Liver (tissue), 7 donors: ENCODE measurements at regions not wholly inside any gene's neighbourhood (a gene's known extent, or its start where the extent isn't known, plus 50 kb on each side); places are given as distances from the start of the nearest gene placed in this dataset.

Experiments used
- DNase-seq: peaks from one replicate; pipeline ENCODE4 v3.0.0-alpha.2; 2017; ENCODE audit warnings: low spot score
- H3K27ac ChIP-seq, 2 donors: one replicate each; pipeline ENCODE4 v1.7.0; 2013; ENCODE audit warnings: inconsistent platforms in 2 of 2, low read length in 2 of 2, control low read depth in 1 of 2, low read depth in 1 of 2, mild to moderate bottlenecking in 1 of 2
- H3K27me3 ChIP-seq, 4 donors: one replicate each; pipeline versions ENCODE4 v1.6.1 to v1.7.0; 2013; ENCODE audit warnings: low read length in 3 of 4, inconsistent platforms in 1 of 4, mild to moderate bottlenecking in 1 of 4, moderate library complexity in 1 of 4; ENCODE audit not compliant: control insufficient read depth in 4 of 4, insufficient read depth in 4 of 4
- H3K36me3 ChIP-seq, 4 donors: one replicate each; pipeline versions ENCODE4 v1.6.1 to v1.7.0; 2013; ENCODE audit warnings: low read length in 3 of 4, mild to moderate bottlenecking in 3 of 4, low read depth in 1 of 4, moderate library complexity in 1 of 4; ENCODE audit not compliant: control insufficient read depth in 4 of 4, insufficient read depth in 3 of 4
- H3K4me1 ChIP-seq, 4 donors: one replicate each; pipeline versions ENCODE4 v1.6.1 to v1.7.0; 2013; ENCODE audit warnings: low read length in 3 of 4, mild to moderate bottlenecking in 3 of 4, moderate library complexity in 1 of 4; ENCODE audit not compliant: control insufficient read depth in 4 of 4, insufficient read depth in 4 of 4
- H3K4me3 ChIP-seq, 3 donors: one replicate each; pipeline versions ENCODE4 v1.6.1 to v1.7.0; 2013; ENCODE audit warnings: low read length in 3 of 3, control low read depth in 1 of 3, low read depth in 1 of 3, mild to moderate bottlenecking in 1 of 3
- H3K9ac ChIP-seq, 2 donors: one replicate each; pipeline ENCODE4 v1.7.0; 2013; ENCODE audit warnings: low read length in 2 of 2, mild to moderate bottlenecking in 2 of 2, moderate library complexity in 2 of 2, control low read depth in 1 of 2, low read depth in 1 of 2
- H3K9me3 ChIP-seq, 4 donors: one replicate each; pipeline versions ENCODE4 v1.6.1 to v1.7.0; 2013; ENCODE audit warnings: low read length in 3 of 4; ENCODE audit not compliant: control insufficient read depth in 4 of 4
- FOXA1 ChIP-seq: IDR thresholded peaks from 2 replicates; pipeline ENCODE4 v1.6.1; 2016; ENCODE audit warnings: antibody characterized with exemption
- GABPA ChIP-seq, 2 donors: IDR thresholded peaks in 1 of 2; conservative IDR thresholded peaks in 1 of 2; 2 replicates each; pipeline ENCODE4 v1.6.1; 2016; ENCODE audit warnings: antibody characterized with exemption in 2 of 2, mild to moderate bottlenecking in 1 of 2, moderate library complexity in 1 of 2
- HNF4A ChIP-seq, 2 donors: conservative IDR thresholded peaks; 2 replicates each; pipeline ENCODE4 v1.6.1; 2016; ENCODE audit warnings: antibody characterized with exemption in 2 of 2, mild to moderate bottlenecking in 2 of 2
- HNF4G ChIP-seq: IDR thresholded peaks from 2 replicates; pipeline ENCODE4 v1.6.1; 2016; ENCODE audit warnings: antibody characterized with exemption
- JUND ChIP-seq, 2 donors: IDR thresholded peaks; 2 replicates each; pipeline ENCODE4 v1.6.1; 2016; ENCODE audit warnings: antibody characterized with exemption in 2 of 2
- NR2F2 ChIP-seq: IDR thresholded peaks from 2 replicates; pipeline ENCODE4 v1.6.1; 2016; ENCODE audit warnings: antibody characterized with exemption
- RAD21 ChIP-seq, 2 donors: IDR thresholded peaks; 2 replicates each; pipeline ENCODE4 v1.6.1; 2016; ENCODE audit warnings: antibody characterized with exemption in 2 of 2, mild to moderate bottlenecking in 2 of 2
- SP1 ChIP-seq: IDR thresholded peaks from 2 replicates; pipeline ENCODE4 v1.6.1; 2018; ENCODE audit warnings: antibody characterized with exemption, mild to moderate bottlenecking
- TAF1 ChIP-seq: conservative IDR thresholded peaks from 2 replicates; pipeline ENCODE4 v1.6.1; 2016; ENCODE audit warnings: antibody characterized with exemption, mild to moderate bottlenecking
- YY1 ChIP-seq: IDR thresholded peaks from 2 replicates; pipeline ENCODE4 v1.6.1; 2016; ENCODE audit warnings: antibody characterized with exemption, mild to moderate bottlenecking
- WGBS: extraction: QIAGEN DNeasy Blood & Tissue Kit; methylation state at CpG from one replicate; pipeline ENCODE4 v1.1.7; 2013; 5-methylcytosine and 5-hydroxymethylcytosine counted together
- TF ChIP-seq, protein P1 (sequence below): IDR thresholded peaks from 2 replicates; pipeline ENCODE4 v1.6.1; 2016; ENCODE audit warnings: antibody characterized with exemption
- TF ChIP-seq, protein P2 (sequence below): IDR thresholded peaks from 2 replicates; pipeline ENCODE4 v1.6.1; 2016; ENCODE audit warnings: antibody characterized with exemption, mild to moderate bottlenecking
- TF ChIP-seq, protein P3 (sequence below): IDR thresholded peaks from 2 replicates; pipeline ENCODE4 v1.6.1; 2016; ENCODE audit warnings: antibody characterized with exemption
- TF ChIP-seq, protein P4 (sequence below): IDR thresholded peaks from 2 replicates; pipeline ENCODE4 v1.6.1; 2016; ENCODE audit warnings: antibody characterized with exemption
- donor health status: healthy.
- donor health status: healthy.
- donor health status: healthy.
- donor health status: healthy.

DNA sequence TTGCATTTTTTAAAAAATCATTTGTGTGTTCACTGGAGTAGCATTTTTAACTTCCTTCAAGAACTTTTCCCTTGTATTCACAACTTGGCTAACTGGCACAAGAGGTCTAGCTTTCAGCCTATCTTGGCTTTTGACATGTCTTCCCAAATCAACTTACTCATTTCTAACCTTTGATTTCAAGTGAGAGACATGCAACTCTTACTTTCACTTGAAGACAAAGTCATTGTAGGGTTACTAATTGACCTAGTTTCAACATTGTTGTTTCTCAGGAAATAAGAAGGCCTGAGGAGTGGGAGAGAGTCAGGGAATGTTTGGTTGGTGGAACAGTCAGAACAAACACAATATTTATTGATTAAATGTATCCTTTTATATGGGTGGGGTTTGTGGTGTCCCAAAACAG lies 95.0 kb upstream of the C9orf72 start:
- no peak overlapping the region for H3K4me3 ChIP-seq
- H3K36me3 ChIP-seq: no peaks in the 10 kb centered on the region
- H3K27me3 ChIP-seq: no peaks in the 10 kb centered on the region
- no peak overlapping the region for H3K9ac ChIP-seq
- H3K27ac ChIP-seq: no peak overlapping the region
- no peak for DNase-seq
- H3K4me1 ChIP-seq: no peaks in the 10 kb centered on the region
- no peaks in the 10 kb centered on the region for H3K9me3 ChIP-seq
- TF ChIP-seq, protein P1, sequence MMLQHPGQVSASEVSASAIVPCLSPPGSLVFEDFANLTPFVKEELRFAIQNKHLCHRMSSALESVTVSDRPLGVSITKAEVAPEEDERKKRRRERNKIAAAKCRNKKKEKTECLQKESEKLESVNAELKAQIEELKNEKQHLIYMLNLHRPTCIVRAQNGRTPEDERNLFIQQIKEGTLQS: no peak
- no peak for TF ChIP-seq HNF4G
- no peak for TF ChIP-seq SP1

DNA sequence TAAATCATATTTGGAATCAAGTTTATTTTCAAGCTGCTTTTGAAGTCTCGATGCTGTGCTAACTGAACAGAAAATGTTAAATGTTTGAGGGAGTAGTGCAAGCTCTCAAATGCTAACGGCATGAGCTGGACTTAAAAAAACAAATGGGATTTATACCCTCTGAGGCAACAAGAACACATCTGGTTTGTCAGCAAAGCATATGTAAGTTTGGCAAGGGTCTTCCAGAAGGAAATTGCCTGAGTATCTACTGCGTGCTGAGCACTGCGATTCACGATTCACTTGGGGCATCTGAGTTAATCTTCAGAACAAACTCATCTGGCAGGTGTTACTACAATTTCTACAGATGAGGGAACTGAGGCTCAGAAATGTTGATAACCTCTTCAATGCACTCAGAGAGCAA lies 98.4 kb upstream of the C9orf72 start:
- Histone ChIP-seq H3K9me3 (no peaks in the 10 kb centered on the region), H3K27ac (no peak overlapping the region), H3K4me3 (no peak overlapping the region), H3K27me3 (no peaks in the 10 kb centered on the region), H3K36me3 (no peaks in the 10 kb centered on the region), H3K4me1 (no peaks in the 10 kb centered on the region), H3K9ac (no peak overlapping the region)
- TF ChIP-seq, protein P1: no peak
- no peak for TF ChIP-seq RAD21 (IDR thresholded peaks at IDR 0.05)
- no peak for TF ChIP-seq NR2F2
- TF ChIP-seq JUND (IDR thresholded peaks at IDR 0.05): no peak
- TF ChIP-seq, protein P2, sequence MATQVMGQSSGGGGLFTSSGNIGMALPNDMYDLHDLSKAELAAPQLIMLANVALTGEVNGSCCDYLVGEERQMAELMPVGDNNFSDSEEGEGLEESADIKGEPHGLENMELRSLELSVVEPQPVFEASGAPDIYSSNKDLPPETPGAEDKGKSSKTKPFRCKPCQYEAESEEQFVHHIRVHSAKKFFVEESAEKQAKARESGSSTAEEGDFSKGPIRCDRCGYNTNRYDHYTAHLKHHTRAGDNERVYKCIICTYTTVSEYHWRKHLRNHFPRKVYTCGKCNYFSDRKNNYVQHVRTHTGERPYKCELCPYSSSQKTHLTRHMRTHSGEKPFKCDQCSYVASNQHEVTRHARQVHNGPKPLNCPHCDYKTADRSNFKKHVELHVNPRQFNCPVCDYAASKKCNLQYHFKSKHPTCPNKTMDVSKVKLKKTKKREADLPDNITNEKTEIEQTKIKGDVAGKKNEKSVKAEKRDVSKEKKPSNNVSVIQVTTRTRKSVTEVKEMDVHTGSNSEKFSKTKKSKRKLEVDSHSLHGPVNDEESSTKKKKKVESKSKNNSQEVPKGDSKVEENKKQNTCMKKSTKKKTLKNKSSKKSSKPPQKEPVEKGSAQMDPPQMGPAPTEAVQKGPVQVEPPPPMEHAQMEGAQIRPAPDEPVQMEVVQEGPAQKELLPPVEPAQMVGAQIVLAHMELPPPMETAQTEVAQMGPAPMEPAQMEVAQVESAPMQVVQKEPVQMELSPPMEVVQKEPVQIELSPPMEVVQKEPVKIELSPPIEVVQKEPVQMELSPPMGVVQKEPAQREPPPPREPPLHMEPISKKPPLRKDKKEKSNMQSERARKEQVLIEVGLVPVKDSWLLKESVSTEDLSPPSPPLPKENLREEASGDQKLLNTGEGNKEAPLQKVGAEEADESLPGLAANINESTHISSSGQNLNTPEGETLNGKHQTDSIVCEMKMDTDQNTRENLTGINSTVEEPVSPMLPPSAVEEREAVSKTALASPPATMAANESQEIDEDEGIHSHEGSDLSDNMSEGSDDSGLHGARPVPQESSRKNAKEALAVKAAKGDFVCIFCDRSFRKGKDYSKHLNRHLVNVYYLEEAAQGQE: no peak
- TF ChIP-seq TAF1: no peak
- TF ChIP-seq SP1: no peak
- no peak for DNase-seq
- 75% methylated on average over 5 of the region's 5 CpGs for WGBS

DNA sequence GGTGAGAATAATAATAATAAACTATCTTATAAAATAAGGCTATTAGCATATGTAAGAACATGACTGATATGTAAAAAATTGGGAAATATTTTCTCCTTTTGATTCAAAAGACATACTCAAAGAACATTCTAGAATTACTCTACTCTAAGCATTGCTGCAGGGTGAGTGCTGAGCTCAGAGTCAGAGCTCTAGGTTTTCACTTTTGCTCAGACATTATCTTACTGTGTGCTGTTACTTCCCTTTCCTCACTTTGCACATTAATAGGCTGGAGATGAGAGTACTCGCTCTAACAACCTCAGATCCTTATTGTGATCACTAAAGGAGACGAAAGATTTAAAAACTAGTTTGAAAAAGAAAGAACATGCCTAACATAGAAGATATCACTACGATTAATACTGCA lies 99.4 kb upstream of the C9orf72 start:
- Histone ChIP-seq H3K27ac (no peak overlapping the region), H3K36me3 (no peaks in the 10 kb centered on the region), H3K4me3 (no peak overlapping the region), H3K9me3 (no peaks in the 10 kb centered on the region), H3K9ac (no peak overlapping the region), H3K27me3 (no peaks in the 10 kb centered on the region), H3K4me1 (no peaks in the 10 kb centered on the region)
- DNase-seq: no peak
- WGBS: 76% methylated on average over 3 of the region's 3 CpGs
- no peak for TF ChIP-seq SP1
- TF ChIP-seq YY1: no peak
- no peak for TF ChIP-seq TAF1
- TF ChIP-seq, protein P3, sequence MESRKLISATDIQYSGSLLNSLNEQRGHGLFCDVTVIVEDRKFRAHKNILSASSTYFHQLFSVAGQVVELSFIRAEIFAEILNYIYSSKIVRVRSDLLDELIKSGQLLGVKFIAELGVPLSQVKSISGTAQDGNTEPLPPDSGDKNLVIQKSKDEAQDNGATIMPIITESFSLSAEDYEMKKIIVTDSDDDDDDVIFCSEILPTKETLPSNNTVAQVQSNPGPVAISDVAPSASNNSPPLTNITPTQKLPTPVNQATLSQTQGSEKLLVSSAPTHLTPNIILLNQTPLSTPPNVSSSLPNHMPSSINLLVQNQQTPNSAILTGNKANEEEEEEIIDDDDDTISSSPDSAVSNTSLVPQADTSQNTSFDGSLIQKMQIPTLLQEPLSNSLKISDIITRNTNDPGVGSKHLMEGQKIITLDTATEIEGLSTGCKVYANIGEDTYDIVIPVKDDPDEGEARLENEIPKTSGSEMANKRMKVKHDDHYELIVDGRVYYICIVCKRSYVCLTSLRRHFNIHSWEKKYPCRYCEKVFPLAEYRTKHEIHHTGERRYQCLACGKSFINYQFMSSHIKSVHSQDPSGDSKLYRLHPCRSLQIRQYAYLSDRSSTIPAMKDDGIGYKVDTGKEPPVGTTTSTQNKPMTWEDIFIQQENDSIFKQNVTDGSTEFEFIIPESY: no peak
- TF ChIP-seq JUND (IDR thresholded peaks at IDR 0.05): no peak
- TF ChIP-seq GABPA (IDR thresholded peaks at IDR 0.05 in 1 of 2, conservative IDR thresholded peaks at IDR 0.05 in 1 of 2): no peak
- TF ChIP-seq, protein P2: no peak
- TF ChIP-seq, protein P4, sequence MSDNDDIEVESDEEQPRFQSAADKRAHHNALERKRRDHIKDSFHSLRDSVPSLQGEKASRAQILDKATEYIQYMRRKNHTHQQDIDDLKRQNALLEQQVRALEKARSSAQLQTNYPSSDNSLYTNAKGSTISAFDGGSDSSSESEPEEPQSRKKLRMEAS: no peak
- TF ChIP-seq, protein P1: no peak
- no peak for TF ChIP-seq FOXA1
- no peak for TF ChIP-seq HNF4A (conservative IDR thresholded peaks at IDR 0.05)
